HG03342 (cell line): ENCODE measurements at regions not wholly inside any gene's neighbourhood (a gene's known extent, or its start where the extent isn't known, plus 50 kb on each side); places are given as distances from the start of the nearest gene placed in this dataset.
"Not testable (repeated sequence)": the region's sequence is repeated elsewhere in the genome, so short reads cannot be mapped to it uniquely, and the experiment has no call there.

Source experiments
- ATAC-seq: cut with Tn5 transposase; IDR thresholded peaks from one replicate; pipeline ENCODE4 v1.9.1; 2021; ENCODE audit warnings: mild to moderate bottlenecking, moderate library complexity; ENCODE audit not compliant: unreplicated experiment

GRCh38 chr7:116410694-116411093, 88.8 kb upstream of the CAV2 start:
- ATAC-seq: not testable (repeated sequence)

GRCh38 chr7:116417593-116418345, 81.8 kb upstream of the CAV2 start:
- ATAC-seq: no peak

GRCh38 chr7:116418524-116418923, 81.0 kb upstream of the CAV2 start:
- no peak for ATAC-seq

- ATAC-seq: no peak
Observed at GRCh38 chr7:116420003-116420402, 79.5 kb upstream of the CAV2 start.

- no peak for ATAC-seq
Observed at GRCh38 chr7:116421298-116421697, 78.2 kb upstream of the CAV2 start.

- ATAC-seq: no peak
Observed at GRCh38 chr7:116422683-116423082, 76.9 kb upstream of the CAV2 start.

- ATAC-seq: no peak
Observed at GRCh38 chr7:116423499-116423898, 76.0 kb upstream of the CAV2 start.

- ATAC-seq: no peak
Observed at GRCh38 chr7:116425647-116426209, 73.8 kb upstream of the CAV2 start.

- no peak for ATAC-seq
Observed at GRCh38 chr7:116426428-116427156, 72.9 kb upstream of the CAV2 start.

GRCh38 chr7:116429986-116430619, 69.4 kb upstream of the CAV2 start:
- no peak for ATAC-seq

GRCh38 chr7:116431787-116432526, 67.6 kb upstream of the CAV2 start:
- no peak for ATAC-seq

GRCh38 chr7:116432527-116432916, 67.0 kb upstream of the CAV2 start:
- no peak for ATAC-seq

- no peak for ATAC-seq
Observed at GRCh38 chr7:116433246-116433645, 66.3 kb upstream of the CAV2 start.

- ATAC-seq: no peak
Observed at GRCh38 chr7:116434820-116435341, 64.7 kb upstream of the CAV2 start.

GRCh38 chr7:116436305-116436826, 63.2 kb upstream of the CAV2 start:
- ATAC-seq: no peak

GRCh38 chr7:116438267-116438666, 61.3 kb upstream of the CAV2 start:
- no peak for ATAC-seq

- ATAC-seq: no peak
Observed at GRCh38 chr7:116439005-116439404, 60.5 kb upstream of the CAV2 start.

- no peak for ATAC-seq
Observed at GRCh38 chr7:116439841-116440549, 59.5 kb upstream of the CAV2 start.

GRCh38 chr7:116441534-116441933, 58.0 kb upstream of the CAV2 start:
- no peak for ATAC-seq

GRCh38 chr7:116443101-116443523, 56.4 kb upstream of the CAV2 start:
- no peak for ATAC-seq
